ENCODE measurements at regions not wholly inside any gene's neighbourhood (a gene's known extent, or its start where the extent isn't known, plus 50 kb on each side); places are given as distances from the start of the nearest gene placed in this dataset.

DNA sequence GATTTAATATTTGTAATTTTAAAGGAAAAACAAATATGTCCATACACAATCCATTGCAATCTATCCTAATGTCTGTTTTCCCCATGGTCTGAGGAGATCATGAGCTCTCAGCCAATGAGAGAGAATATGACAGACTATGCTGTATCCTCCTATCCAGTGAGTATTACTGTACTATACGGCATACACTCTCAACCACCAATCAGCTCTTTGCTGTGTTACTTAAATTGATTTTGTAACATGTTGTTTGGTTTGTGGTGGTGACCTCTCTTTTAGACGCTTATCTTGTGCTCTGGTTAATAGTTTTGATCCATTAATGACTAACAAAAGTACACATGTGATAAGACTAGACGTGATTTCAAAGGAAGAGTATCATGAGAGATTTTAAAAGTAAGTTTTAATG lies 231.5 kb upstream of the FOXN3 start:
- TF ChIP-seq SIN3A (IDR thresholded peaks at IDR 0.05; ENCODE audit: borderline replicate concordance, insufficient read depth, low read length) (no peak), POLR2AphosphoS5 (IDR thresholded peaks at IDR 0.05; ENCODE audit: low read depth, low read length) (no peak), FOXP2 (optimal IDR thresholded peaks at IDR 0.05; ENCODE audit: borderline replicate concordance, extremely low read depth, extremely low read length, insufficient read depth) (no peak), TAF1 (IDR thresholded peaks at IDR 0.05; ENCODE audit: borderline replicate concordance, insufficient read depth, low read length) (no peak)
- TF ChIP-seq, protein P1, sequence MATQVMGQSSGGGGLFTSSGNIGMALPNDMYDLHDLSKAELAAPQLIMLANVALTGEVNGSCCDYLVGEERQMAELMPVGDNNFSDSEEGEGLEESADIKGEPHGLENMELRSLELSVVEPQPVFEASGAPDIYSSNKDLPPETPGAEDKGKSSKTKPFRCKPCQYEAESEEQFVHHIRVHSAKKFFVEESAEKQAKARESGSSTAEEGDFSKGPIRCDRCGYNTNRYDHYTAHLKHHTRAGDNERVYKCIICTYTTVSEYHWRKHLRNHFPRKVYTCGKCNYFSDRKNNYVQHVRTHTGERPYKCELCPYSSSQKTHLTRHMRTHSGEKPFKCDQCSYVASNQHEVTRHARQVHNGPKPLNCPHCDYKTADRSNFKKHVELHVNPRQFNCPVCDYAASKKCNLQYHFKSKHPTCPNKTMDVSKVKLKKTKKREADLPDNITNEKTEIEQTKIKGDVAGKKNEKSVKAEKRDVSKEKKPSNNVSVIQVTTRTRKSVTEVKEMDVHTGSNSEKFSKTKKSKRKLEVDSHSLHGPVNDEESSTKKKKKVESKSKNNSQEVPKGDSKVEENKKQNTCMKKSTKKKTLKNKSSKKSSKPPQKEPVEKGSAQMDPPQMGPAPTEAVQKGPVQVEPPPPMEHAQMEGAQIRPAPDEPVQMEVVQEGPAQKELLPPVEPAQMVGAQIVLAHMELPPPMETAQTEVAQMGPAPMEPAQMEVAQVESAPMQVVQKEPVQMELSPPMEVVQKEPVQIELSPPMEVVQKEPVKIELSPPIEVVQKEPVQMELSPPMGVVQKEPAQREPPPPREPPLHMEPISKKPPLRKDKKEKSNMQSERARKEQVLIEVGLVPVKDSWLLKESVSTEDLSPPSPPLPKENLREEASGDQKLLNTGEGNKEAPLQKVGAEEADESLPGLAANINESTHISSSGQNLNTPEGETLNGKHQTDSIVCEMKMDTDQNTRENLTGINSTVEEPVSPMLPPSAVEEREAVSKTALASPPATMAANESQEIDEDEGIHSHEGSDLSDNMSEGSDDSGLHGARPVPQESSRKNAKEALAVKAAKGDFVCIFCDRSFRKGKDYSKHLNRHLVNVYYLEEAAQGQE (IDR thresholded peaks at IDR 0.05; ENCODE audit: insufficient read depth in 1 of 2, low read depth in 2 of 2, low read length in 2 of 2) = no peak

DNA sequence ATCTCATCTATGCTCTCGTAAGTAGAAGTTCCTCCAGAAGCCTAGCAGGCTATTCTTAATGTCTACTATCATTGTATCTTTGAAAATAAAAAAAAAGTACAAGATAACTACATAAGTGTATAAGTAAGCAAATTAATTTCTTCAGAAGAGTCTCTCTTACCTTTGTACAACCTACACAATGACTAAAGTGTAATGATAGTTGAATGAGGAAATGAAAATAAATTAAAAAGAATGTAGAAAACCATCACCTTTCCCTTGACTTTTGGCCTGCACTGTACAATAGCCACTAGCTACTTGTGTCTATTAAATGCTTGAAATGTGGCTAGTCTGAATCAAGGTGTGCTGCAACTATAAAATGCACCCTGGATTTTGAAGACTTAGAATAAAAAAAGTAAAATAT lies 229.9 kb upstream of the FOXN3 start:
- no peak for TF ChIP-seq TAF1 (IDR thresholded peaks at IDR 0.05; ENCODE audit: borderline replicate concordance, insufficient read depth, low read length)
- TF ChIP-seq, protein P1 (IDR thresholded peaks at IDR 0.05; ENCODE audit: insufficient read depth in 1 of 2, low read depth in 2 of 2, low read length in 2 of 2) = no peak
- no peak for TF ChIP-seq FOXP2 (optimal IDR thresholded peaks at IDR 0.05; ENCODE audit: borderline replicate concordance, extremely low read depth, extremely low read length, insufficient read depth)
- no peak for TF ChIP-seq POLR2AphosphoS5 (IDR thresholded peaks at IDR 0.05; ENCODE audit: low read depth, low read length)
- no peak for TF ChIP-seq SIN3A (IDR thresholded peaks at IDR 0.05; ENCODE audit: borderline replicate concordance, insufficient read depth, low read length)

DNA sequence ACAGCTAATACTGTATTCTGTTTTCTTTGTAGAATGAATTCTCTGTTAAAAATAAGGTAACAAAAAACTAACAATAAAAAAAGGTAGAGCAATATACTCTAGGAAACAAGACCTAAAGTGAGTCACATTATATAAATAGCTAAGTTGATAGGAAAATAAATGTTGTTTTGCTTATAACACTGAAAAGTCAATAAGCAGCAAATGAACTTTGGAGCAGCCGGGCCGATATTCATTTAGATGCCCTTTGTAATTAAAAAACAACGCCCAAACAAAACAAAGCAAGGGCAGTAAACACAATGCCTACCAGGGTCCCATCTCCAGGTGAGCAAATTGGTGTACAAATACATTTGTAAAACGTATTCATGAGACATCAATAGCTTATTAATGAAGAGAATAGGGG lies 227.6 kb upstream of the FOXN3 start:
- TF ChIP-seq FOXP2 (optimal IDR thresholded peaks at IDR 0.05; ENCODE audit: borderline replicate concordance, extremely low read depth, extremely low read length, insufficient read depth) (no peak), TAF1 (IDR thresholded peaks at IDR 0.05; ENCODE audit: borderline replicate concordance, insufficient read depth, low read length) (no peak), POLR2AphosphoS5 (IDR thresholded peaks at IDR 0.05; ENCODE audit: low read depth, low read length) (no peak), SIN3A (IDR thresholded peaks at IDR 0.05; ENCODE audit: borderline replicate concordance, insufficient read depth, low read length) (no peak)
- TF ChIP-seq, protein P1 (IDR thresholded peaks at IDR 0.05; ENCODE audit: insufficient read depth in 1 of 2, low read depth in 2 of 2, low read length in 2 of 2) = no peak

DNA sequence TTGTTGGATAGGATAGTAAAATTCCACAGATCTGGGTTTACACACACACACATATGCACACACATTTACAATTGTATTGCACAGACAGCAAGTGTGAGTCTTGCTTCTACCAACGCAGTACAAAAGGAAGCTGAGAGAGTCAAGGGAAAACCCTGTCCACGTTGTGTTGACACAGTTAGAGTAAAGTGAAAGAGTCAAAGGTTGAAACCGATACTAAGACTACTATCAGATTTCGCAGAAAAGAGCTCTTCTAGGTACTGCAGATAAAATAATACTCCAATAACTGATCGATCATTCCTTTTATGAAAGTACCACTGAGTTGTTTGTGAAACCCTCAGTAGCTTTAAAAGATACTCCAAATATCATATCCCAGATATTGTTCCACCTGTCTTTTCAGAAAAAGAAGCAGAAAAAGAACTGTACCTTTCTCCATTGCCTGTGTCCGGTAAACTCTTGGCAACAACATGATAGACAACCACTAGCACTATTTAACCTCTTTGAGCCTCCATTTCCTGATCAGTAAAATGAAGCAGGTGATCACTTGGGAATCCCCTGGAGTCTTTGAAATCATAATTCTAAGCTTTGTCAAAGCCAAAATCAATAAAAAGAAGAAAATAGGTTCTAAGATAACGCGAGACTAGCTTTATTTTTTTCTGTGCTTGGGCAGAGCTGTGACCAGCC lies 224.6 kb upstream of the FOXN3 start:
- no peak for TF ChIP-seq SIN3A (IDR thresholded peaks at IDR 0.05; ENCODE audit: borderline replicate concordance, insufficient read depth, low read length)
- no peak for TF ChIP-seq POLR2AphosphoS5 (IDR thresholded peaks at IDR 0.05; ENCODE audit: low read depth, low read length)
- TF ChIP-seq TAF1 (IDR thresholded peaks at IDR 0.05; ENCODE audit: borderline replicate concordance, insufficient read depth, low read length) = no peak
- TF ChIP-seq, protein P1 (IDR thresholded peaks at IDR 0.05; ENCODE audit: insufficient read depth in 1 of 2, low read depth in 2 of 2, low read length in 2 of 2) = no peak
- TF ChIP-seq FOXP2 (optimal IDR thresholded peaks at IDR 0.05; ENCODE audit: borderline replicate concordance, extremely low read depth, extremely low read length, insufficient read depth) = no peak
